MCF 10A (cell line): ENCODE measurements at regions not wholly inside any gene's neighbourhood (a gene's known extent, or its start where the extent isn't known, plus 50 kb on each side); places are given as distances from the start of the nearest gene placed in this dataset.

ENCODE experiments used
- BruUV-seq: library from RNA; stranded (reverse); fragments of 400-500 nt; replicated peaks from 2 replicates; lab custom pipeline; 2021; lab: Mats Ljungman, UMichigan
- CTCF ChIA-PET: fragments of 300-600 bp; sonication (Branson Sonifier 250); formaldehyde crosslinking; extraction: SDS; loops from one replicate; lab custom pipeline; 2021; ENCODE audit warnings: antibody characterized with exemption, inconsistent platforms; lab: Yijun Ruan, JAX
- POLR2A ChIA-PET: fragments of 300-600, 350-650 bp; sonication (Branson Sonifier 250); formaldehyde crosslinking; extraction: SDS; loops from one replicate; lab custom pipeline; 2020; ENCODE audit warnings: antibody characterized with exemption, inconsistent platforms; lab: Yijun Ruan, JAX
- DNase-seq: peaks from one replicate; pipeline ENCODE4 v3.0.0-alpha.2; 2018; ENCODE audit not compliant: unreplicated experiment
- H3K27ac Mint-ChIP-seq: one replicate; pipeline ENCODE4 v1.8.0; 2022; ENCODE audit warnings: mild to moderate bottlenecking, low read depth, mixed read lengths; ENCODE audit not compliant: unreplicated experiment
- H3K27me3 Mint-ChIP-seq: one replicate; pipeline ENCODE4 v1.8.0; 2022; ENCODE audit warnings: mixed read lengths; ENCODE audit not compliant: insufficient read depth, unreplicated experiment
- H3K36me3 Mint-ChIP-seq: one replicate; pipeline ENCODE4 v1.8.0; 2022; ENCODE audit warnings: mild to moderate bottlenecking, moderate library complexity, mixed read lengths; ENCODE audit not compliant: insufficient read depth, unreplicated experiment
- H3K4me1 Mint-ChIP-seq: one replicate; pipeline ENCODE4 v1.8.0; 2022; ENCODE audit warnings: mixed read lengths; ENCODE audit not compliant: insufficient read depth, unreplicated experiment
- H3K4me3 Mint-ChIP-seq: one replicate; pipeline ENCODE4 v1.8.0; 2022; ENCODE audit warnings: mild to moderate bottlenecking, moderate library complexity, mixed read lengths; ENCODE audit not compliant: unreplicated experiment
- H3K9me3 Mint-ChIP-seq: one replicate; pipeline ENCODE4 v1.8.0; 2022; ENCODE audit warnings: mixed read lengths; ENCODE audit not compliant: unreplicated experiment
- CTCF ChIP-seq: fragments of 200-600 bp; IDR thresholded peaks from one replicate; pipeline ENCODE4 v1.8.0; 2022; ENCODE audit warnings: antibody characterized with exemption, mild to moderate bottlenecking; ENCODE audit not compliant: unreplicated experiment
- intact Hi-C: fragments of 100-400 bp; cut with micrococcal nuclease; formaldehyde crosslinking; loops from 2 replicates; pipeline ENCODE4 v1.14.1; 2022

- Mint-ChIP-seq H3K4me1 (peaks cover 5% of the 10 kb centered on the region), H3K9me3 (no peaks in the 10 kb centered on the region), H3K4me3 (no peak overlapping the region), H3K27me3 (no peaks in the 10 kb centered on the region), H3K27ac (no peak overlapping the region), H3K36me3 (no peaks in the 10 kb centered on the region)
- intact Hi-C loops, result no loop called here
- BruUV-seq, result no TSS peak
- no peak for DNase-seq
- ChIA-PET POLR2A (no interaction called here), CTCF (no interaction called here)
- TF ChIP-seq CTCF, result no peak
Measured at GRCh38 chr6:166003569-166003968, 164.1 kb downstream of the TBXT start.

- DNase-seq, result no peak
- Mint-ChIP-seq H3K9me3 (no peaks in the 10 kb centered on the region), H3K27me3 (no peaks in the 10 kb centered on the region), H3K36me3 (no peaks in the 10 kb centered on the region), H3K4me1 (peaks cover 5% of the 10 kb centered on the region), H3K27ac (no peak overlapping the region), H3K4me3 (no peak overlapping the region)
- intact Hi-C loops, result no loop called here
- TF ChIP-seq CTCF, result no peak
- ChIA-PET POLR2A (interaction anchor here (0.6 kb wide), 1 partner anchor 17 kb away, joined by 3 read pairs; no protein-coding TSS in a partner anchor), CTCF (interaction anchor here (0.9 kb wide), 1 partner anchor 9 kb away, joined by 3 read pairs; no protein-coding TSS in a partner anchor)
- BruUV-seq, result no TSS peak
Measured at GRCh38 chr6:166001359-166001758, 166.3 kb downstream of the TBXT start.

- intact Hi-C loops, result no loop called here
- Mint-ChIP-seq H3K36me3 (no peaks in the 10 kb centered on the region), H3K4me1 (peaks cover 5% of the 10 kb centered on the region), H3K4me3 (no peak overlapping the region), H3K27ac (no peak overlapping the region), H3K9me3 (no peaks in the 10 kb centered on the region), H3K27me3 (no peaks in the 10 kb centered on the region)
- POLR2A ChIA-PET, result interaction anchor here (0.6 kb wide), 1 partner anchor 126 kb away, joined by 3 read pairs; no protein-coding TSS in a partner anchor
- no TSS peak for BruUV-seq
- no peak for TF ChIP-seq CTCF
- CTCF ChIA-PET, result no interaction called here
- no peak for DNase-seq
Measured at GRCh38 chr6:165999279-165999678, 168.4 kb downstream of the TBXT start.

- H3K4me3 Mint-ChIP-seq, result no peak overlapping the region
- intact Hi-C loops, result no loop called here
- no peaks in the 10 kb centered on the region for H3K36me3 Mint-ChIP-seq
- ChIA-PET POLR2A (no interaction called here), CTCF (no interaction called here)
- H3K27me3 Mint-ChIP-seq, result no peaks in the 10 kb centered on the region
- H3K4me1 Mint-ChIP-seq, result peaks cover 5% of the 10 kb centered on the region
- no peak for DNase-seq
- H3K9me3 Mint-ChIP-seq, result no peaks in the 10 kb centered on the region
- no TSS peak for BruUV-seq
- TF ChIP-seq CTCF, result no peak
- no peak overlapping the region for H3K27ac Mint-ChIP-seq
Measured at GRCh38 chr6:165998072-165998471, 169.6 kb downstream of the TBXT start.
